Caco-2 (cell line): ENCODE measurements at regions not wholly inside any gene's neighbourhood (a gene's known extent, or its start where the extent isn't known, plus 50 kb on each side); places are given as distances from the start of the nearest gene placed in this dataset.

Experiments used
- BruUV-seq: library from RNA; stranded (reverse); fragments of 400-500 nt; replicated peaks from 2 replicates; lab custom pipeline; 2021; lab: Mats Ljungman, UMichigan
- CTCF ChIA-PET: fragments of 300-600 bp; sonication (Branson Sonifier 250); formaldehyde crosslinking; loops from one replicate; lab custom pipeline; 2022; ENCODE audit warnings: antibody characterized with exemption; lab: Charles Lee
- POLR2A ChIA-PET: fragments of 300-600 bp; sonication (Branson Sonifier 250); formaldehyde crosslinking; loops from one replicate; lab custom pipeline; 2022; ENCODE audit warnings: antibody characterized with exemption; lab: Charles Lee
- DNase-seq, 2 experiments: peaks; one replicate each; pipeline versions ENCODE4 v3.0.0 to v3.0.0-alpha.2; 2020 to 2022
- H3K27me3 ChIP-seq: replicated peaks from 2 replicates; pipeline ENCODE4 v1.6.0; 2011; ENCODE audit warnings: low read length; ENCODE audit not compliant: control insufficient read depth, insufficient read depth
- H3K36me3 ChIP-seq: 2 replicates; pipeline ENCODE4 v1.5.1; 2011; ENCODE audit warnings: low read length; ENCODE audit not compliant: control insufficient read depth, insufficient read depth
- H3K4me1 ChIP-seq: fragments of 250-450 bp; sonication (Bioruptor Pico); 2 replicates; pipeline ENCODE4 v1.5.1; 2020; ENCODE audit warnings: mild to moderate bottlenecking
- H3K4me3 ChIP-seq: 2 replicates; pipeline ENCODE4 v1.5.1; 2011; ENCODE audit warnings: low read depth, mild to moderate bottlenecking, control low read depth, low read length
- H3K9me3 ChIP-seq: fragments of 250-450 bp; sonication (Bioruptor Pico); 2 replicates; pipeline ENCODE4 v1.5.1; 2020; ENCODE audit warnings: mild to moderate bottlenecking, moderate library complexity
- H3K27ac Mint-ChIP-seq: one replicate; pipeline ENCODE4 v1.8.0; 2022; ENCODE audit warnings: mixed read lengths; ENCODE audit not compliant: unreplicated experiment
- H3K27me3 Mint-ChIP-seq: one replicate; pipeline ENCODE4 v1.8.0; 2022; ENCODE audit warnings: mixed read lengths; ENCODE audit not compliant: insufficient read depth, unreplicated experiment
- H3K36me3 Mint-ChIP-seq: one replicate; pipeline ENCODE4 v1.8.0; 2022; ENCODE audit warnings: mild to moderate bottlenecking, mixed read lengths; ENCODE audit not compliant: insufficient read depth, unreplicated experiment
- H3K4me1 Mint-ChIP-seq: one replicate; pipeline ENCODE4 v1.8.0; 2022; ENCODE audit warnings: low read depth, mixed read lengths; ENCODE audit not compliant: unreplicated experiment
- H3K4me3 Mint-ChIP-seq: one replicate; pipeline ENCODE4 v1.8.0; 2022; ENCODE audit warnings: mild to moderate bottlenecking, moderate library complexity, mixed read lengths; ENCODE audit not compliant: unreplicated experiment
- H3K9me3 Mint-ChIP-seq: one replicate; pipeline ENCODE4 v1.8.0; 2022; ENCODE audit warnings: mixed read lengths; ENCODE audit not compliant: unreplicated experiment
- CTCF ChIP-seq, 2 experiments: fragments of 200-600 bp in 1 of 2; IDR thresholded peaks; 1 replicate in 1 of 2; 2 replicates in 1 of 2; pipeline versions ENCODE4 v1.5.1 to v1.8.0; 2011 to 2022; ENCODE audit warnings: antibody characterized with exemption in 1 of 2, control low read depth in 1 of 2, inconsistent platforms in 1 of 2, low read depth in 1 of 2, low read length in 1 of 2, mild to moderate bottlenecking in 1 of 2, moderate library complexity in 1 of 2; ENCODE audit not compliant: insufficient read depth in 1 of 2, severe bottlenecking in 1 of 2, unreplicated experiment in 1 of 2
- intact Hi-C: fragments of 100-400 bp; cut with micrococcal nuclease; formaldehyde crosslinking; loops from one replicate; pipeline ENCODE4 v1.10.0; 2022; ENCODE audit not compliant: unreplicated experiment

GRCh38 chr7:1378610-1379601, 80.4 kb downstream of the MICALL2 start:
- POLR2A ChIA-PET: no interaction called here

GRCh38 chr7:1380231-1380815, 78.9 kb downstream of the MICALL2 start:
- no peak for TF ChIP-seq CTCF (IDR thresholded peaks at IDR 0.05; ENCODE audit: insufficient read depth in 1 of 2, low read depth in 1 of 2, low read length in 1 of 2, severe bottlenecking in 1 of 2, unreplicated experiment in 1 of 2)
- POLR2A ChIA-PET: no interaction called here
- Histone ChIP-seq H3K27me3 (no peaks in the 10 kb centered on the region; the same call in none of the 2 replicates), H3K36me3 (no peaks in the 10 kb centered on the region), H3K4me3 (no peak overlapping the region), H3K9me3 (peaks cover 4% of the 10 kb centered on the region; the same call in 1 of the 2 replicates), H3K4me1 (no peaks in the 10 kb centered on the region)
- DNase-seq: no peak
- CTCF ChIA-PET: no interaction called here
- intact Hi-C loops: no loop called here
- Mint-ChIP-seq H3K27me3 (peaks cover 7% of the 10 kb centered on the region), H3K4me3 (no peak overlapping the region), H3K36me3 (no peaks in the 10 kb centered on the region), H3K9me3 (no peaks in the 10 kb centered on the region), H3K27ac (no peak overlapping the region), H3K4me1 (no peaks in the 10 kb centered on the region)
- no TSS peak for BruUV-seq

More at GRCh38 chr7:1378610-1379601, 80.4 kb downstream of the MICALL2 start:
- peaks cover 4% of the 10 kb centered on the region; the same call in 1 of the 2 replicates for H3K9me3 ChIP-seq
- Mint-ChIP-seq H3K27ac (no peak overlapping the region), H3K36me3 (no peaks in the 10 kb centered on the region), H3K9me3 (no peaks in the 10 kb centered on the region), H3K4me1 (no peaks in the 10 kb centered on the region), H3K4me3 (no peak overlapping the region), H3K27me3 (no peaks in the 10 kb centered on the region)
- no peak for TF ChIP-seq CTCF (IDR thresholded peaks at IDR 0.05; ENCODE audit: insufficient read depth in 1 of 2, low read depth in 1 of 2, low read length in 1 of 2, severe bottlenecking in 1 of 2, unreplicated experiment in 1 of 2)
- H3K4me3 ChIP-seq: no peak overlapping the region
- BruUV-seq: no TSS peak
- intact Hi-C loops: no loop called here
- CTCF ChIA-PET: no interaction called here
- no peaks in the 10 kb centered on the region for H3K36me3 ChIP-seq
- no peaks in the 10 kb centered on the region; the same call in none of the 2 replicates for H3K27me3 ChIP-seq
- H3K4me1 ChIP-seq: no peaks in the 10 kb centered on the region
- no peak for DNase-seq

GRCh38 chr7:1380821-1381580, 78.3 kb downstream of the MICALL2 start:
- H3K4me3 ChIP-seq: no peak overlapping the region
- no peaks in the 10 kb centered on the region; the same call in none of the 2 replicates for H3K27me3 ChIP-seq
- no peaks in the 10 kb centered on the region for H3K36me3 Mint-ChIP-seq
- CTCF ChIA-PET: interaction anchor here (0.6 kb wide), 1 partner anchor 346 kb away, joined by 5 read pairs; no protein-coding TSS in a partner anchor
- H3K27ac Mint-ChIP-seq: no peak overlapping the region
- POLR2A ChIA-PET: no interaction called here
- no peaks in the 10 kb centered on the region for H3K4me1 ChIP-seq
- H3K4me1 Mint-ChIP-seq: no peaks in the 10 kb centered on the region
- H3K27me3 Mint-ChIP-seq: peaks cover 7% of the 10 kb centered on the region
- DNase-seq: no peak
- no peaks in the 10 kb centered on the region for H3K9me3 Mint-ChIP-seq
- peaks cover 4% of the 10 kb centered on the region; the same call in 1 of the 2 replicates for H3K9me3 ChIP-seq
- H3K36me3 ChIP-seq: no peaks in the 10 kb centered on the region
- no peak overlapping the region for H3K4me3 Mint-ChIP-seq
- intact Hi-C loops: no loop called here
- no peak for TF ChIP-seq CTCF (IDR thresholded peaks at IDR 0.05; ENCODE audit: insufficient read depth in 1 of 2, low read depth in 1 of 2, low read length in 1 of 2, severe bottlenecking in 1 of 2, unreplicated experiment in 1 of 2)
- no TSS peak for BruUV-seq
